NCI-H2081 treated with DMSO at 0.1 percent for 48 hours (cell line): ENCODE measurements at regions not wholly inside any gene's neighbourhood (a gene's known extent, or its start where the extent isn't known, plus 50 kb on each side); places are given as distances from the start of the nearest gene placed in this dataset.

Experiments
- DNase-seq: peaks from one replicate; lab custom pipeline; 2025; lab: John Stamatoyannopoulos, UW

GRCh38 chr2:145020139-145020538 is 500.2 kb upstream of the ZEB2 start:
- no peak for DNase-seq

GRCh38 chr2:145018502-145018901 is 498.6 kb upstream of the ZEB2 start:
- DNase-seq = no peak

- no peak for DNase-seq
Measured at GRCh38 chr2:145017149-145017548, 497.2 kb upstream of the ZEB2 start.

DNA sequence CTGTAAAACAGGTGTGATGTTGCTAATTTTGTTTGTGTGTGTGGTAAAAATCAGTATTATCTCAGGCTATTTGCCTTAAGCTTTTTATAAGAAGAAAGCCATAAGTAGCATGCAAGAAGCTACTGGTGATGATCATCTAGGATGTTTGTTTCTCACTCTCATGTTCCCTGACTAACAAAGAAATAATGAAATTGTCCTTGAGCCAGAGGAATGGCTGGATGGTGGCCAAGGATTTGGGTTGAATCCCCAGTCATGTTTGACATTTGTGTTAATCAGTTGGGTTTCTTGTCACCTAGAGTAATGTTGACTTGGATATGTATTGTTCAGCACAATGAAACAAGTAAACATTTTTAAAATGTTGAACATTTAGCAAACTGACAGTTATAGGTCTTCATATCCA is 496.8 kb upstream of the ZEB2 start:
- DNase-seq = no peak

DNA sequence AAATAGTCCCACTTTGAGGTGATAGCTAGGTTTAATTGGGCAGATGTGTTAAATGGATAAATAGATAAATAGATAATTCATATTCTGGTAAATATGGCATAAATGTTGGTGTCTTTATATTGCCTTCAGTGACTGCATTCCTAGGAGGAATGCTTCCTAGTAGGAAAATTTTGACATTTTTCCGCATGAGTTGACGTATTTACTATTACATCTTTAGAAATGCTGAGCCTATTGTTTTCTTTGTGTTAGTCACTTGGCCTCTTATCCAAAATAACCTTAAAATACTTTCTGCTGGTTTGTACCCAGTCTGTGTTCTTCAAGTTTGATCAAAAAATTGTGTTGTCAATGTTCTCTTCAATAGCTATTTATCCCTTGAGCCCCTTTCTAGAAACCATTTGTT is 495.6 kb upstream of the ZEB2 start:
- no peak for DNase-seq

DNA sequence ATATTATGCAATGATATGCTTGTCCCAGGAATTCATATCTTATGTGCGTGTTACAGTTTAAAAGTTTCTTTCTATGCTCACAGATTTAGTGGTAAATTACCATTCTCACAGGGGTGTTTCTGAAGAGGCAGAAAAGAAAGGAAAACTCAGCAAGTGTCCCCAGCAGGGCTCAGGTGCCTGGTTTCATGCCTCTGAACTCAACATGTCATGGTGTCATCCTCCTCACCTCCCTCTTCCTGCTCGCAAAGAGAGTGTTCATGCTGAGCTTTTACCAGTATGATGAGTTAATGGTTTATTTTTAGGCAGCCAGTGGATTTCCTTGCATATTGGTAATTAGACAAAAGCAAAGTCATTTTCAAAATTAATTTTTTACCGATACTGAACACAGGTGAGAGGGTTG is 492.9 kb upstream of the ZEB2 start:
- no peak for DNase-seq

GRCh38 chr2:145012214-145012670 is 492.3 kb upstream of the ZEB2 start:
- no peak for DNase-seq

GRCh38 chr2:145010635-145011034 is 490.7 kb upstream of the ZEB2 start:
- no peak for DNase-seq

DNA sequence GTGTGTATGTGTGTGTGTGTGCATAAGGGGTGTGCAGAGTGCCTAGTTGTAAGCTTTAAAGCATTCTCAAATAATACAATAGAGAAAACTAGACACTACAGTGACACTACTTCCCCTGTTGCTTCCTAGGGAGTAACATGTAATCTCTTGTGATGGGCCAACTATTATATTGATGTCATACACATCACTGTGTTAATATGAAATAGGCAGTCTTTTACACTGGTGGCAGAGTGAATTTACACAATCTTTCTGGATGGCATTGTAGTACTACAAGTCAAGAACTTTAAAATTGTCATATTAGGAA is 488.0 kb upstream of the ZEB2 start:
- no peak for DNase-seq

GRCh38 chr2:145007093-145007959 is 487.4 kb upstream of the ZEB2 start:
- DNase-seq = no peak

DNA sequence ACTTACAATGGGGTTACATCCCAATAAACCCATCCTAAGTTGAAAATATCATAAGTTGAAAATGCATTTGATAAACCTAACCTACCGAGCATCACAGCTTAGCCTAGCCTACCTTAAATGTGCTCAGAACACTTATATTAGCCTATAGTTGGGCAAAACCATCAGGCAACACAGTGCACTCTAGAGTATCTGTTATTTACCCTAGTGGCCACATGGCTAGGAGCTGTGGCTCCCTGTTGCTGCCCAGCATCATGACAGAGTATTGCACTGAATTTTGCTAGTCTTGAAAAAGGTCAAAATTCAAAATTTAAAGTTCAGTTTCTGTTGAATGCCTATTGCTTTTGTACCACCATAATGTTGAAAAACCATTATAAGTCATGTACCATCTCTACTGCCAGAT is 482.7 kb upstream of the ZEB2 start:
- DNase-seq = no peak

- no peak for DNase-seq
Measured at GRCh38 chr2:145000376-145000775, 480.5 kb upstream of the ZEB2 start.

DNA sequence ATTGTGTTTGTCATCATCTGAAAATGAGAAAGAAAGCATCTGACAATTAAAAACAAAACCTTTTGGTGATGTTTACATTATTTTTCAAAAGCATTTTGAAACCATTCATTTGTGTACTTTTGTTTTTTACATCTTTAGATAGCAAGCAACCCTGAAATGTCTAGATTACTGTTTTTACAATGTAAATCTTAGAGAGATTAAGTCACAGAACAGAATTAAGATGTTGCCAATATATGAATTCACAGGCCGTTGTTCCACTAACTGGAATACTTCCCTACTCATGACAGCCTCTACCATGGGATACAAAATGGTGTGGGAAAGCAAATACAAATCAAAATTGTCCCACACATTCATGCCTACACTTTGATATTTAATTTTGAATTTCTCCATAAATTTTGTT is 480.0 kb upstream of the ZEB2 start:
- DNase-seq = no peak

DNA sequence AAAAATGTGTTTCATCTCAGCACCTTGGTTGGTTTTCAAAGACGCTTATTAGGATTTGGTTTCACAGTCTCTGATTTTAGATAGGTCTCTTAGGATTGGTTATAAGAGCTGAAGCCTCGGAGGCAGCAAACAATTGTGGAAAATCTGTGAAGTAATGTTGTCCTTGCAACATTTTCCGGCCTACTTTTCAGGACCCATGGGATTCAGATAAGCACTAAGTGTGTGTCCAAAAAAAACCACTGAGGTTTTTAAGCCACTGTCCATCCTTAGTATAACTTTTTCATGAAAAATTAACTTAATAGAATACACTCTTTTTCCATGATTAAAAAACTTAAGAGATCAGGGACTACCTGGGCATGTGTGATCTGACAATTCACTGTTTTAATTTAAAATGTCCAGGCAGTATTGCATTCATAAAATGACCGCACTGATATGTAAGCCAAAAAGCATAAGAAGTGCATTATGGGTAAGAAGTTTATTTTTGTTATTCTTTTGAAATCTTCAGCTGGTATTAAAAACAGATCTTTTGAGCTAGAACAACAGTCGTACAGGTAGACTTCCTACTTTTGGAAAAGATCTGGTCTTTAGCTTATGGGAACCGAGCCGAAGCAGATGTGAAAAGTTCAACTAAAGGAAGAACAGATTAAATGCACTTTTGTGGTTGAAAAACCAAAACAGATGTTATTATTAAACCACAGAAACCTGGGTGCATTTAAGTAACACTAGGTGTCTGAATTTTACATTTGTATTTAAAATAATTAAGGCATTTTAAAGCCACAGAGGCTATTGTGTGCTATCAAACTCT is 479.4 kb upstream of the ZEB2 start:
- no peak for DNase-seq

DNA sequence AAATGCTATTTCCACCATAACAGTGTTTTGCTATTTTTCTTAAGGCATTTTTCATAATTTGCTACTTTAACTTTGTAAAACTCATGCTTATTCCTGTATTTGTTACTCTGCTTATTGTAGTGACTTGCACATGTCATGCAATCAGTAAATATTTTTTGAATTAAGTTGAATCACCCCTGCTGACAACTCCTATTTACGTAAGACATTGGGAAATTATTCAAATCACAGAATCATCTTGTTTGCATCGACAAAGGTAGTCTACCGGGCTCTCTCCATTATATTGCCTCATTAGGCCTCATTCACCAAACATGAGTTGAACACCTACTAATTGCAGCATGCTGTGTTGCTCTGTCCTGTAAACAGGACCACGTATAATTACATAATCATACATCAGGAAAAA is 478.5 kb upstream of the ZEB2 start:
- DNase-seq = no peak

GRCh38 chr2:144996225-144996795 is 476.4 kb upstream of the ZEB2 start:
- DNase-seq = no peak

- no peak for DNase-seq
Measured at GRCh38 chr2:144995482-144995881, 475.6 kb upstream of the ZEB2 start.

DNA sequence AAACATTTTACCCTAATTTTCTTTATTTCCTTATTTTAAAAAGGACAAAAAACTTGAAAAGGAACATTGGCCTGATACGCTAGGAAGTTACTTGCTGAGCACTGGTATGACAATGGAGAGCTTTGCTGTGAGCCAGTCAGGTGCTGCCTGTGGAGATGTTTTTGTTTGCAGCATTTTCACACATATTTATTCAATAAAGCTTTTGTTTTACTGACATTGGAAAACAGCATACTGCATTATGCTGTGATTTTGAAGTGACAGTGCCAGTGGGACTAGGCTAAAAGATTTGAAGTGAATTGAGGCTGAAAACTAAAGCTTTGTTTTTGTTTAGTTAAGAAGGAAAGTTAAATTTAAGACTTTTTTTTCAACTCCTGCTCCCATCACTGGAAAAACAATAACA is 470.7 kb upstream of the ZEB2 start:
- DNase-seq = no peak

- no peak for DNase-seq
Measured at GRCh38 chr2:144989579-144990270, 469.8 kb upstream of the ZEB2 start.

DNA sequence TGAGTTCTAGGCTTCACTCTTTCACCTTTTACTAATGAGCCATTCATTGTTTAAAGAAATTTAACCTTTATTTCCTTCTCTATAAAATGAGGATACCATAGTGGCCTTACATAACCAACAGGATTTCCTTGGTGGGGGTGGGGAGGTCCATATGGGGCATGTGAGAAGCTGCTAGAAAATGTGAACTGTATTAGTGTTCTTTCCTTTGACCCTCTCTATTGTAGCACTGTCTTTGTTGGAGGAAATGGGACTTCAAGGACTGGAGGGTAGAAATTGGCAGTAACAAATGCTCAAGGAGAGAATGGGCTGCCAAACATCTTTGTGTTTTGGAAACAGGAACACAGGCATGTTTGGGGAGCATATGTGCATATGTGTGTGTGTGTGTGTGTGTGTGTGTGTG is 468.7 kb upstream of the ZEB2 start:
- no peak for DNase-seq

DNA sequence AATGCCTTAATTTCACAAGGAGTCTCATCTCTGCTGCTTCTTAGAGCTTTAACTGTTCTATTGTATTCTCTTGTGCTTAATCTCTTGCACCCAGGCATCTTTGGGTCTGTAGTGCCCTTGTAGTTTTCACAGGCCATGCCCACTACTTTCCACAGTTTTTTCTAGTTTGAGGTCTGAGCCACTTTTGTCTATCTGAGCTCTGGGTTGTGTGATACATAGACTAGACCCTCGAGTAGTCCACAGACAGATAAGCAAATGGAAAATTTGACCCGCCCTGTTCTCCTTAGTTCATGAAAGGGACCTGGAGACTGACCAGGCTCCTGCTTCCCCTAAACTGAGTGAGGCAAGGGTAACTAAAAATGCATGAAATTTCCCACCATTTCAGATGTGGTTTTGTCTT is 466.8 kb upstream of the ZEB2 start:
- DNase-seq = no peak

DNA sequence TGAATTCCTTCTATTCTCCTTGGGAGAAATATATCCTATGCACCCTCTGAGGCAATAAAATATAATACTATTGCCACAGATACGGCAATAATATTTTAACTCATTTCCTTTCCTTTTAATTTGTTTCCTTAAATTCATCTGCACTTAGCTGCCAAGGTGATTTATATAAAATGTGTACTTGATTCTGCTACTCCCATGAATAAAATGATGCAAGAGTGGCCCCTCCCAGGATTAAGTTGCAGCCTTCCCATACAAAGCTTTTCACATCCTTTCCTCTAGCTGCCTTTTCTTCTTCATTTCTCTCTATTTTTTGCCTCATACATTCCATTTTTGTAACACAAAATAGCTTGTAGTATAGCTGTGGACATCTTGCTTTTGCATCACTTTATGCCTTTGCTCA is 464.1 kb upstream of the ZEB2 start:
- DNase-seq = no peak

DNA sequence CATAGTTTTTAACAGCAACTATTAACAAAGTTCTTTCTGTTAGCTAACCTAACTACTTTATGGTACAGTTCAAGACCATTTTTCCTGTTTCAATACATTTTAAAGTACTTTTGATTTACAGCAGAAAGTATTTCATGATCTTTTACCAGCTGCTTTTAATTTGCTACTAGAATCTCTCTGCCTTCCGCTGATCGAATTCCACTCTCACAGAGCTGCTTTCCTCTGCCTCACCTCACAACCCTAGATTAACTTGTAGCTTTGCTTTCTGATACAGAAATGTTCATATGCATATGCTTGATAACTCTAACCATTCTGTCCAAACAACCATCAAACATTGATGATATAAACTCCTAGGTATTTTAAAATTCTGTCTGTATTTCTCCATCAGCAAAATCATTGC is 463.2 kb upstream of the ZEB2 start:
- no peak for DNase-seq
